Left ventricle myocardium inferior (tissue), 1 donor: ENCODE measurements at regions not wholly inside any gene's neighbourhood (a gene's known extent, or its start where the extent isn't known, plus 50 kb on each side); places are given as distances from the start of the nearest gene placed in this dataset.

Experiments
- DNase-seq: peaks from one replicate; pipeline ENCODE4 v3.0.0-alpha.2; 2020
- H3K27ac ChIP-seq: fragments of 200-600 bp; replicated peaks from 2 replicates; pipeline ENCODE4 v1.8.0; 2021
- H3K27me3 ChIP-seq: fragments of 200-600 bp; 2 replicates; pipeline ENCODE4 v1.8.0; 2021; ENCODE audit warnings: low read depth
- H3K36me3 ChIP-seq: fragments of 200-600 bp; 2 replicates; pipeline ENCODE4 v1.8.0; 2021
- H3K4me1 ChIP-seq: fragments of 200-600 bp; 2 replicates; pipeline ENCODE4 v1.8.0; 2021
- H3K4me3 ChIP-seq: fragments of 200-600 bp; 2 replicates; pipeline ENCODE4 v1.8.0; 2021; ENCODE audit warnings: mild to moderate bottlenecking, moderate library complexity
- H3K9me3 ChIP-seq: fragments of 200-600 bp; replicated peaks from 2 replicates; pipeline ENCODE4 v1.8.0; 2021
- CTCF ChIP-seq: fragments of 200-600 bp; IDR thresholded peaks from 2 replicates; pipeline ENCODE4 v1.8.0; 2021; ENCODE audit warnings: antibody characterized with exemption, mild to moderate bottlenecking, borderline replicate concordance
- intact Hi-C: fragments of 100-400 bp; cut with micrococcal nuclease; formaldehyde crosslinking; loops from one replicate; pipeline ENCODE4 v1.11.0; 2022
- donor health status: DM: no; HTN: yes; CAD: no; lungs with severe emphysema.

DNA sequence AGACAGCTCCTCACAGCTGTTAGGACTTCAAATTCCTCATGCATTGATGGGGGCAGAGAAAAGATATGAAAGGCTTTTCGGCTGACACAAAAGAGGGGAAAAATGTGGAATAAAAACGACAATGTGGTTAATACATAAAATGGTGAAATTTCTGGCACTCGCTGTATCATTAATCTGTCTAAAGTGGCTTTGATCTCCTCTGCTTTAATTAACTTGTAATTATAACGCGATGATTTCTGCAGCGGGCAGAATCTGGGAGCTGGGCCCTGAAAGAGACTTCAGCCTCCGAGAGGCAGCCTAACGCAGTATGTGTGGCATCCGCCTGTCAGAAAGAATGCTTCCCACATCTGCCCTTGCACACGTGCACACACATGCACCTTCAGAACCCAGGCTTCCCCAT is 144.1 kb upstream of the IGSF21 start:
- no peak for TF ChIP-seq CTCF
- intact Hi-C loops = no loop called here
- peaks cover 70% of the 10 kb centered on the region for H3K27me3 ChIP-seq
- DNase-seq = no peak
- no peak overlapping the region for H3K27ac ChIP-seq
- H3K36me3 ChIP-seq = no peaks in the 10 kb centered on the region
- H3K9me3 ChIP-seq = no peaks in the 10 kb centered on the region
- no peaks in the 10 kb centered on the region for H3K4me1 ChIP-seq
- H3K4me3 ChIP-seq = no peak overlapping the region

DNA sequence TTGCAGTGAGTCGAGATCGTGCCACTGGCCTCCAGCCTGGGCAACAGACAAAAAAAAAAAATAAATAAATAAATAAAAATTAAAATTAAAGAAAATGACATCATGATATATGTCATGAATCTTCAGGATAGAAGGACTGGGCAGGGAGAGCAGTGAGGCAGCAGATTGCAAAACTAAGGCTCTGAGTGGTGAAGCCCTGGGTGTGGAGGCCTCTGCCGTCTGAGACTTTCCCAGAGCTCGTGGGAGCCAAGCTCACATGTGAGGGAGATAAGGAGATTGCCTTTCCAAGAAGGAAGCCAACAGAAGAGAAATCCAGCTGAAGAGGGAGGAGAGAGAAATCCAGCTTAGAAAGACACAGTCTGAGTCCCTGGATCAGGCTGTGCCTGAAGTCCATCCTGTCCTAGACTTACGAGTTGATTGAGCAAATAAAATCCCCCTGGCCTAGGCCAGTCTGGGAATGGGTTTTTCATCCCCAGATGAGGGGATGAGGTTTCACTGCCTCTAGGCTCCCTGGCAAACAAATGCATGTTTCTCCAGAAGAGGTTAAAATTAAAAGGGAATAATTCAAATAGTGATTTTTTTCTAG is 142.0 kb upstream of the IGSF21 start:
- no peak for TF ChIP-seq CTCF
- DNase-seq = no peak
- peaks cover 78% of the 10 kb centered on the region for H3K27me3 ChIP-seq
- intact Hi-C loops = no loop called here
- no peaks in the 10 kb centered on the region for H3K36me3 ChIP-seq
- H3K9me3 ChIP-seq = no peaks in the 10 kb centered on the region
- no peaks in the 10 kb centered on the region for H3K4me1 ChIP-seq
- no peak overlapping the region for H3K4me3 ChIP-seq
- no peak overlapping the region for H3K27ac ChIP-seq

GRCh38 chr1:17966341-17966740 is 141.3 kb upstream of the IGSF21 start:
- intact Hi-C loops = no loop called here
- H3K36me3 ChIP-seq = no peaks in the 10 kb centered on the region
- H3K27me3 ChIP-seq = peaks cover 78% of the 10 kb centered on the region
- no peak for TF ChIP-seq CTCF
- no peaks in the 10 kb centered on the region for H3K9me3 ChIP-seq
- H3K4me3 ChIP-seq = no peak overlapping the region
- H3K27ac ChIP-seq = no peak overlapping the region
- DNase-seq = no peak
- H3K4me1 ChIP-seq = no peaks in the 10 kb centered on the region

GRCh38 chr1:17967623-17968255 is 139.9 kb upstream of the IGSF21 start:
- no peak overlapping the region for H3K27ac ChIP-seq
- no peaks in the 10 kb centered on the region for H3K36me3 ChIP-seq
- no peak for DNase-seq
- TF ChIP-seq CTCF = no peak
- H3K4me1 ChIP-seq = no peaks in the 10 kb centered on the region
- no peaks in the 10 kb centered on the region for H3K9me3 ChIP-seq
- peaks cover 78% of the 10 kb centered on the region for H3K27me3 ChIP-seq
- H3K4me3 ChIP-seq = no peak overlapping the region
- intact Hi-C loops = no loop called here

DNA sequence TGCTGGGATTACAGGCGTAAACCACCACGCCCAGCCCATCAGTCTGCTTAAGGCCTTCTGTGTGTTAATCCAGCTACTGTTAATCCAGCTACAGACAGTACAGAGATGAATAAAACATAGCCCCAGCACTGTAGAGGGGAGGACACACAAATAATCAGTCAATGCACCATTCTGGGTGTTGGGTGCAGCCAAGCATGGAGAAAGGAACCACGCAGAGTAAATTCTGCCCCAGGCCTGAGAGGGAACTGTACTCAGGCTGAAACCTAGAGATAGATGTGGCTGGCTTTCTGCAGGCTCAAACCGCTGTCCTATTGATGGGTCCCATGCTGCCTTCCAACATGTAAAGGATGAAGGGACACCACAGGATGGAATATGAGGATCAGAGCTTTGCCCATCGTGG is 136.8 kb upstream of the IGSF21 start:
- no peaks in the 10 kb centered on the region for H3K36me3 ChIP-seq
- H3K4me1 ChIP-seq = no peaks in the 10 kb centered on the region
- H3K4me3 ChIP-seq = no peak overlapping the region
- no peak overlapping the region for H3K27ac ChIP-seq
- no peaks in the 10 kb centered on the region for H3K9me3 ChIP-seq
- intact Hi-C loops = no loop called here
- peaks cover 85% of the 10 kb centered on the region for H3K27me3 ChIP-seq
- no peak for DNase-seq
- TF ChIP-seq CTCF = no peak
